ENCODE measurements at regions not wholly inside any gene's neighbourhood (a gene's known extent, or its start where the extent isn't known, plus 50 kb on each side); places are given as distances from the start of the nearest gene placed in this dataset.
"Not testable (repeated sequence)": the region's sequence is repeated elsewhere in the genome, so short reads cannot be mapped to it uniquely, and the experiment has no call there.

DNA sequence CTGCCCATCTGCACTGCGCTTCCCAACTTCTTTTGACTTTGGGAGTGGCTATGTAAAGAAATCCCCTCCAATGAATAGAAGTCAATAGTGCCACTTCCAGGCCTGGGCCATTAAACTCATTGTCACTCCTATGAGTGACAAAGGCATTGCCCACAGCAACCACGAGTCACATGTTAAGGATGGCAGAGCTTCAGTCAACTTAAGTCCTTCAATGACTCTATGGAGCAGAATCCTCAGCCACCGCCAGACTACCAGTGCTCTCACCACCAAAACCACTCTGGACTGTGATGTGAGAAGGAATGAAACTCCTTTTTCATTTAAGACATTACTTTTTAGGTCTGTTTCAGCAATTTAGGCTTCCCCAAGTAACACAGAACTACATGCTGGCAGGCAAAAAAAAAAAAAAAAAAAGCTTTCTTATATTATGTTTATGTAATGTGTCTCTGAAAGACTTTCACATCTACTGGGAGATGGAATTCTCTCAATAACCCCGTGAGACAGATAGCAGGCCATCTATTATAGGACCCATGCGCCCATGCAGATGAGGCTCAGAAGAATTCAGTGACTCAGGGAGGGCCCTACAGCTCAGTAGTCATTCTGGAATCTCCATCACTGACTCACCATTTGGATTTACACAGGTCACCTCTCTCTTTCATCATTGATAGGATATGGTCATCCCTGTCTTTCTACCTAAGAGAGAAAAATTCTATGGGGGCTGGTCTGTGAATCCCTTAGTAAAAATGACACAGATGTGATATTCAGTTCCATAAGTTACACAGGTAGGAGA is 180.5 kb downstream of the CEMIP2 start:
- DNase-seq, result peak; percentile 6

DNA sequence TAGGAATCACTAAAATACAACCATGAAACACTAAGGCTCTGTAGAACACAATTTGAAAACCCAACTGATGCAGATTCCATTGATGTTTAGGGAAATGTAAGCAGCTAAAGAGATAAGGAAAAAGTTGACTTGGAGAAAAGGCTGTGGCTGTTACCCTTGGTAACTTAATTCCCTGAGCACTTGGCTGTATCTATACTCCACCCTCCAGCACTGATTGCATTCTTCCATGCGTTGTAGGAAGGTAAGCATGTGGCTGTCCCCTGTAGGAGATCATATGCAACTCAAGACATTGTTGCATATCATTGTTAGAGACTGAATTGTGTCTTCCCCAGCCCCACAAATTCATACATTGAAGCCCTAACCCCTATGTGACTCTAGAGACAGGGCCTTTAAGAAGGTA is 184.5 kb downstream of the CEMIP2 start:
- DNase-seq, result no peak

DNA sequence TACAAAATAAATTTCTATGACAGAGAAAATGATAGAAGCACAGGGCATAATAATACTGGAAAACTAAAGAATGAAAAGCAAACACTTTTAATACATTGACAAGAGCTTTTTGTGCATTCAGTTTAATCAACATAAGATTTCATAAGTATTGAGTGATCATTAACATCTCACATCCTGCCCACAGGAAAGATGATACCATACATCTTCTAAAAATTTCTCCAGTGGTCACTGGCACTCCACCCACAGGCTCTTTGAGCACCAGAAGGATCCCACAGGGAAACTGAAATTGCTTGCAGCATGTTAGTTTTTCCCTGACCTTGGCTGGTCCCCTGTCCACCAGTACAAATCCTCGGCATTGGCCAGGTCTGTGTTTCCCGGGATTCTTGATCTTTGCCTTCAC is 186.0 kb downstream of the CEMIP2 start:
- DNase-seq, result no peak

DNA sequence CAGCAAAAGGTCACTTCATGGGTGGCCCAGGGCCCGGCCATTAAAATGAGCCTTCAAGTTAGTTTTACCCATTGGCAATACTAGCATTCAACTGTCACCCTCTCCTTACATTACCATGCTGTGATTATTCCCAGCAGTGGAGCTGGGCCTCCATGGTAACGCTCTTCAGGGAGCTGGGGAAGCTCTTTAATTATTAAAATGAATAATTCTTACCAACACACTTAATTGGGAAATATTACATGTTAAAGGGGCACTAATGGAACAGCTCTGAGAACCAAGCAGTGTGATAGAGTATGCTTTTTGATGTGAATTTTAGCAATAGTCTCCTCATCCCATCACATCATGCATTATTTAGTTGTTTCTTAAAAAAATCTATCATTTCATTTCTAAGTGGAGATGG is 187.2 kb downstream of the CEMIP2 start:
- DNase-seq, result no peak

DNA sequence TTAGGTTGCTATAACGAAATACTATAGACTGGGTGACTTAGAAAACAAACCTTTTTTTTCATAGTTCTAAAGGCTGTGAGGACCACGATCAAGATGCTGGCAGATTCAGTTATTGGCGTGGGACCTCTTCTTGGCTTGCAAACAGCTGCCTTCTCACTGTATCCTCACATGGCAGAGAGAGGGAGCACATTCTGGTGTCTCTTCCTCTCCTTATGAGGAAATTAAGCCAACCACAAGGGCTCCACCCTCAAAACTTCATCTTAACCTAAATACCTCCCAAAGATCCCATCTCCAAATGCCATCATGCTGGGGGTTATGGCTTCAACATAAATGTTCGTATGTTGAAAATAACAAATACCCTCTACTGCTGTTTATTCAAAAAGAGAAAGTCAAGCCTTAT is 197.1 kb downstream of the CEMIP2 start:
- no peak for DNase-seq

DNA sequence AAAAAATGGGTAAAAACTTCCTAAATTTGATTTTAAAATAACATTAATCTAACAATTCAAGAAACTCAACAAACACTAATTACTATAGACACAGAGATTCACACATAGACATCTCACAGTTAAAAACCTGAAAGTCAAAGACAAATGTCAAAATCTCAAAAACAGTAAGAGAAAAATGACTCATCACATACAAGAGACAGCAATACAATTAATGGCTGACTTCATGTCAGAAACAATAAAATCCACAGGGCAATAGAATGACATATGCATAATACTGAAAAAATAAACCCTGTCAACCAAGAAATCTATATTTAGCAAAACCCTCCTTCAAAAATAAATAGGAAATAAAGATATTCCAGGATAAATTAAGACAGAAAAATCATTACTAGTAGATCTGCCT is 200.4 kb downstream of the CEMIP2 start:
- DNase-seq, result no peak

DNA sequence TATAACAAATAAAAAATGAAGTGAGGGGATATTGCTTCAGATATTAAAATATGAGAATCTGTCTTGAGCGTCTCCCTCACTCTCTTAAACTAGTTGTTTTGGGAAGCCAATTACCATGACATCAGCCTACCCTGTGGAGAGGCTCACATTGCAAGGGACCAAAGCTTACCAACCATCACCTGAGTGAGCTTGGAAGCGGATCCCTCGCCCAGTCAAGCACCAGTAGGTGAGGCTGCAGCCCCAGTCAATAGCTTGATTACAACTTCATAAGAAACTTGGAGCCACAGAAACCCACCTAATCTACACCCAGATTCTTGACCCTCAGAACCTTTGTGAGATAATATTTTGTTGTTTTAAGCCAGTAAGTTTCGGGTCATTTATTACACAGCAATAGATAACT is 206.2 kb downstream of the CEMIP2 start:
- DNase-seq, result no peak

DNA sequence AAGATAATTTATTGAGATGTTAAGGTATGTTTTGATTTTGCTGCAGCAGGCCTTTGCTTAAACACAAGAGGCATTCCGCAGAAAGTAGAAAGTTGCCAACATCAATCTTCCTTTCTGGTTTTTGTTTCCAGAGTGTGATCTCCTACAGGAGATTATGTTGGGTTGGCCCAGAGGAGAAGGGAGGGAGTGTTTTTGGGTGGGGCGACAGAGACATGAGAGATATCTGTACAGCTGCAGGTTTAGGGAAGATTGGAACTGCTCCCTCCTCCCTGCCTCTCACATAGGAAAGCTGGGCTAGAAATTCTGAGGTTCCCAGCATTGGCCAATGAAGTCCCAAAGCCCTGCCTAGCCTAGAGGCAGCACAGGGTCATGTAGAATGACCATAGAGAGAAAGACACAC is 211.0 kb downstream of the CEMIP2 start:
- DNase-seq, result no peak

DNA sequence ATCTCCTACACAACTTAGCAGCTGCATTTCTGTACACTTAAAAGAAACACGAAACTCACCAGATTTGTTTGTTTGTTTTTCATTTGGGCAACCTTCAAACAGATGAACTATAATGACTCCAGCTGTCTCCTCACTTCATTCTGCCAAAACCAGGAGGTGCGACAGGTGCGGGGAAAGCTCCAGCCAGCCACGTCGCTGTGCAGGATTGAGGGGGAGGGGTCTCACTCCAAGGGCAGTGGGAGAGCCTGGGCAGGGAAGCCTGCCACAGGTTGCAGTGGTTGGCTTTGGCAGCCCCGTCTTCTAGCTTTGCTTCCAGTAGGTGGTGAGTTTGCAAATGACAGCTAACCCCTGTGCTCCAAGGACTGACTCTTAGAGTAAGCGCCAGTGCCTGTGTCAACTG is 215.8 kb downstream of the CEMIP2 start:
- no peak for DNase-seq

DNA sequence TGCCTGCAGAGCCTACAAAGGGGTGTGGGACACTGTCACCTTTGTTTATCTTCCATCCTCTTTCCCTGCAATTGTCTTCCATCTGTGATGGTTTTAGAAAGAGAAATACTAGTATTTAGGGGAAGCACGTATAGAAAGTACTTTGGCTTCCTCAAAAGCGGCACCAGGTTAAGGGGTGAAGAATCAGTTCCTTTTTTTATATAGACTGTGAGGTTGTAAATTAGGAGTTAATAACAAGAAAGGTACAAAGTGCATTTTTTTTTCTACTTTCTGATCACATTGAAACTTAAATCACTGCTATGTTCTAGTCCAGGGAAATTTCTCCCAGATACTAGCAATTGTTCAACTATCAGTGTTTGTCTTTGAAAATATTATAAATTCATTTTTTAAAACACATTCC is 219.3 kb downstream of the CEMIP2 start:
- no peak for DNase-seq

DNA sequence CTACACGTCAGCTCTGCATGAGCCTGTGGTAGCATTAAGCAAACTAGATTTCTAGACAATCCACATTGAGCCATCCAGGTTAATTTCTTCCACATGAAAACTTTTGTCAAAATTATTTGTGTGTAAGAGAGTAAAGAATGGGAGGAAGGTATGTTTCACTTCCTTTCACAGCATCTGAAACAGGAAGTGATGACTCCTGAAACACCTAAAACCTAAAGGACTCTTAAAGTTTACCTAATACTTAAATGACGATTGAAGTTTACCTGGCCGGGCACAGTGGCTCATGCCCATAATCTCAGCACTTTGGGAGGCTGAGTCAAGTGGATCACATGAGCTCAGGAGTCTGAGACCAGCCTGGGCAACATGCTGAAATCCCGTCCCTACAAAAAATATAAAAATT is 223.8 kb downstream of the CEMIP2 start:
- no peak for DNase-seq

DNA sequence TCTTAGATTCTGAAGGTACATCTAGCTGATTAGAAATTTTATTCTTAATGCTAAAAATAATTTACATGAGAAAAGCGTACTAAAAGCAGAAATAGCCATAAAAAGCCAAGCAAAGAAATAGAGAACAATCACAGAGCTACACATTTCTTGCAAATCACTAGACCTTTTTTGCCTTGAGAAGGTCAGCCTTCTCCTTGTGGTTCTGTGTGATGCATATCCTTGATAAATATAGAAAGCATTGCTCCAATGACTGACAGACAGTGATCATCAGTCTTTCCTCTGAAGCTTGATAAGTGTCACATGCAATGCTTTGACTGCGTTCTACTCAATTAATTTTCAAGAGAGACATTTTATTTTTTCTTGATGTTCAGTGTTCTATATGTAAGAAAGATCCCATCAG is 226.9 kb downstream of the CEMIP2 start:
- no peak for DNase-seq

DNA sequence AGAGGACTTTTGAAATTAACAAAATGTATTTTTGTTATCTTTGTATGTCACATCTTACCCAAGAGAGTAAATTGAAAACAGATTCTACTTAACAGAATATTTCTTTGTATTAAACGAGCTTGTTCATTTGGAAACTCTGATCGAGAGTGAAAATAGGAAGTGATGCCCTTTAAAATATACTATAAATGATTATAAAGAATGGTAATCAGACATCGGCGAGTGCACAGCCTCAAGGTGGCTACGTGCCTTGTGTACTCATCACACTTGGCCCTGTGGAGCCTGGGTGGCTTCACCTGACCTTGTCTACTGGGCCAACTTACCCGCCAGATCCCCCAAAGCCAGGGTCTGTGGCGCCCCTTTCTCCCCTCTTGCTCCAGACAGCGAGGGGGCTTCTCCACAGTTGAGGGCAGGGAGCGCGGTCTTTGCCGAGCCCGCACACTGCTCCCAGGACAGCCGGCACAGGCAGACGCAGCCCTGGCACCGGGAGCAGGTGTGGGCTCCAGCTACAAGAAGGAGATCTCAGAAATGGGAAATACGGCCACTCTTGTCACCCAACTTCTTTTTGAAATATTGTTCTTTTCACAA is 243.2 kb downstream of the CEMIP2 start:
- DNase-seq, result no peak

DNA sequence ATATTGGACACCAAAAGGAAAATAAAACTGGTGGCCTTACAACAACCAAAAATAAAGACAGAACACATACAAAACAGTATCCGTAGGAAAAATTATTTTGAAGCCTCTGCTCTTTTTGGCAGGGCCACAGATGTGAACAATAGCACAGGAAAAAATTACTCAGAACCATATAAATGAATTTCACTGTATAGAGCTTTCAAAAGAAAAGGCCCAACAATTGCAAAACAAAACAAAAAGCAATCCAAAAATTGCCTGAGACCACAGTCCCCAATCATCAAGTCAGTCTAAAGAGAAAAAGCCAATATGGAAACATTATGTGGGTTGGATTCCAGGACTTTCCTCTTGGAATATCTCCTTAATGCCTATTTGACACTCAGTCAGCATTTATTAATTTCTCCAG is 243.8 kb downstream of the CEMIP2 start:
- no peak for DNase-seq

DNA sequence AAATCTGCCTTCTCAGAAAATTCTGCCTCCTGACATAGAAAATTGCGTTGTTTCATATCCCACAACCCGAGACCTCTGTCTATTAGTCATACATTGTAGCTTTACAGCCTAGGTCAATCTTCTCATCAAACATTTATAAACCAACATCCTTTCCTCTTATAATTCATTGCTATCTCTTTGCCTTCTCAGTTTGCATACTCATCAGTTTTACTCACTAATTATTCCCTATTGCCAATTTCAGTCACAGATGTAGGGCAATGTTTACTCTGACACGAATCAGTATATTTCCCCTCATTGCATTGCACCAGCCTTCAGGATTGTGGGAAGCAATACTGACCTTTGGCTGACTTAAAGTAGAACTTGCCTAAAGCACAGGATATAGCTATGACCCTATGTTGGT is 247.2 kb downstream of the CEMIP2 start:
- no peak for DNase-seq

DNA sequence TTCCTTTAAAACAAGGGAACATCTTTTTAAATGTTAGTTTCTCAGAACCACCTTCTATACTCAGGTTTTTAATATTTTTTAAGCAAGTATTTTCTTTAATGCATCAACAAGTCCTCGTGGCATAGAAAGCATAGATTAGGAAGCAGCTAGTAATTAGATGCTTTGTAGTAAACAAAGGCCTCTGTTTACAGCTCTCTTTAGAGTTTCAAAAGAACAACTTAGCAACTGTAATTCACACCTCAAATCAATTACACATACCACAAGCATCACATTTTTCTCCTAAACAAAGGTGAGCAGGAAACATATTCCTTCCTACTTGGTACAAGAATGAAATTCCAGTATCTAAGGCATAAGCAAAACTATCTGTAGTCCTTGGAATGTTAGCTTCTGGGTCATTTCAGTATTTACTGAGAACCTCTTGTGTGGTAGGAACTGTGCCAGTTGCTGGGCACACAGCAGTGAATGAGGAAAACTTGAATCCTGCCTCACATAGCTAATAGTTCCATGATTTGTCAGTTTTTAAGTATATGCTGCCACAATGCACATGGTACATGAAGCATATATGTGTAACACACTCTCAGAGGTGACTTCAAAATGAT is 249.1 kb downstream of the CEMIP2 start:
- DNase-seq, result no peak

DNA sequence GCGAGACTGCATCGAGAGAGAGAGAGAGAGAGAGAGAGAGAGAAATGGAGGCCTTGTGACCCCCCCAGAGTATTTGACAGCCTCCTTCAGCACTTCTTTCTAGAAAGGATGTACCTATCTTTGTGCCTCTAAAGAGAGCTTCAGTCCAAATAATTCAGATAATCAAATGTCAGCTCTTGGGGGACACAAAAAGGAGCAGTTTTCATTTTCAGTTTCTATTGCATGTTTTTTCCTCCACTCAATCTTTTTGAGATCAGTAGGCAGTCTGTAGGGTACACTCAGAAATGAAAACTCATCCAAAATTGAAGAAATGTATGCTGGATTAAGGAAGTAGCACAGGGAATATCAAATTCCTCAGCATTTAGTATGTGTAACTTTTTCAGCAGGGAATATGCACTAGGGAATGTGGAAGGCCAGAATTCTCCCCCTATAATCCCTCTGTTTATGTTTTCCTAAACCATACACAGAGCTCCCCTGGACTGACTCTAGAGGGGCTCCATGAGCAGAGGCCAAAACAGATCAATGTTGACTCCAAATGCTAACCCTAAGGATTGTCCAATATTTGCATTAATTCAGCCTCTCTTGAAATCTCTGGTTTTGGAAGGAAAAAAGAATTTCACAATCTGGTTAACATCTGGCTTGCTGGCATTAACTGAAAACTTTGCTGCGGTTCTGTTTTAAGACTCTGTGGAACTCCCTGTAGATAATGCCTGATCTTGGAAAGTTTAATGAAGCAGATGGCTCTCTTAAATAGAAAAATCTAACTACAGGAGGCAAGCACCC is 250.1 kb downstream of the CEMIP2 start:
- no peak for DNase-seq

DNA sequence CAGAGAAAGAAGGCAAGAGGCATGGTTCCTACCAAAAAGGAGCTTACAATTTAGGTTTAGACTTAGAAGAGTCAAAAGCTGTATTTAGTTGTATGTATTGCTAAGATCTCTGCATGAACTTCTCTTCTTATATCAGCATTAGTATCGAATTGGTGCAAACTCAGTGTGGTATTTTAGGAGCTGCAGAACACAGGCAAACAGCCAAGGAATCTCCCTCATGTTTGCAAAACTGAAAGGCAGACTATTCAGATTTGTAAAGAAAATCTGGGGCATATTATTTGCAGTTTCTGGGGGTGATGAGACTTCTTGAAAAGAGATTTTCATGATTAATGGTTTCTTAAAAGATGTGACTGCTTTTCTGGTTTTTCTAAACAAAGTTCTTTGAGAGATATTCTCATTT is 252.7 kb downstream of the CEMIP2 start:
- DNase-seq, result no peak

DNA sequence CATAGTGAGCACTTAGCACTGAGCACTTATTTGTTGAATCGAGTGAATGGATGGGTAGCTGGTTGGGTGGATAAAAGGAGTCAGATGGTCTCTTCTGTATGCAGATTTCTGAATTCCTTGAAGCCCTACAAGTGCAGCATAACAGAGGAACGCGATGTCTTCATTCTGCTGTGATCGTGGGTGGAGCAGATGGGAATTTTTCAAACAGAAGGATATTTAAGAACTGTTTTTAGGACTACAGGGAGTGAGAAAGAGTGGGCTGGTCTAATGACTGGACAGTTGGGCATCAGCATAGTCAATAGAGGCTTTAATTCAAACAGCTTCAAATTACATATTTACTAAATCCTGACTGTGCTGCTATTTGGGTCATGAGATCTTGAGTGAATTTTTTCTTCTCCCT is 253.2 kb downstream of the CEMIP2 start:
- no peak for DNase-seq

DNA sequence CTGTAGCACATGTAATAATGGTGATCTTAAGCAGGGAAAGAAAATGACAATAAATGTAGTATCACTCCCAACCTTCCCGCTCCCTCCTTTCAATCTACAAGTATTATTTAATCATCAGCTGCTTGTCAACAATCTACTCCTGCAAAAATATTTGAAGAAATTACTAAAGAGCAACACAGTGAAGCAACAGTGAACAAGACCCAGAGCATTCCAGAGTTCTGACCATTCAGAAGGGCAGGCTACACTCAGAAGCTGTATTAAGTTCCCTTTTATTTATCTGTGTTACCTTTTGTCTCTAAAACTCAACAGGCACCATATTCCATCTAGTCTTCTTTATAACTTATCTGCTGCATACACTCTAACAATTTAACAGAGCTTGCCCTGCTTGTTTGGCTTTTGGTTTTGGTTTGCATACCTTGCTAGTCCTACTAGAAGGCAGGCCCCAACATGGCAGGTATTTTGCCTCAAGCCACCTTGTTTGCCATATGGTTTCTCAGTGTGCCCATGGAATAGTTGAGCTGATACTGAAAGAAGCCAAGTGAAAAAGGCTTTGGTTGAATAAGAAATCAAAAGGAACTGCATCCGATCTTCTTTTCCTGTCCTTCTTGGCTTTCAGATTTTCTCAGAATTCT is 253.9 kb downstream of the CEMIP2 start:
- no peak for DNase-seq

DNA sequence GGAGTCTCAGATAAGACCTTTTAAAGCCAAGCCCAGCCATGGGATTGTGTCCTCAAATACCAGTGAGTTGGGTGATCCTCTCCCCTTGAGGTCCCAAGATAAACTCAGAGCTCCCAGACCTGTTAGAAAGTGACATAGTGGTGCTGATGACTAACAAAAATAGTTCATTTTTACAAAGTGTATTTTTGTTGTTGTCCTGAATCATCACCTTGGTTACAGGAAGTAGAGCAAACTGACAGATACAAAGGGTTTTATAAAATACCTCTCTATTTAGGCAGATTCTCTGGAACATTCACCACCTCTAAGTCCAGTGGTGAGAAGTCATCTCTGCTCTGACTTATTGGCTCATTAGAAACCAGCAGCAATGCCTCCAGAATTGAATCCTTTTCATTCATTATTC is 259.3 kb downstream of the CEMIP2 start:
- no peak for DNase-seq

DNA sequence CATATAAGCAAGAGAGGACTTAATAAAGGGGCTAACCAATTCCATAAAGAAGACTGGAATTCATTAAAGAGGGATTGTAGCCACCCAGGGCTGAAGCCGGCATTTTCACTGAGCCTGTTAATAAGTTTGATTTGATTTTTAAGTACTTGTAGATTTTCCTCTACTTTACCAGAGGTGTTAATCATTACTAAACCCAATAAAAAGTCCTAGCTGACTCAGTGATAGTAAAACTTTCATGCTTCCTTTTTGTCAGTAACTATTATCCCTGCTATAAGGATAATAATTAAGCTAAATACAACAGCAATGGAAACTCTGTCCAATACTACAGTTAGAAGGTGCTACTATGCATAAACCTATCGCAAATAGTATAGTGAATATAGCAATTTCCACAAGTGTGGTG is 260.2 kb downstream of the CEMIP2 start:
- not testable (repeated sequence) for DNase-seq

DNA sequence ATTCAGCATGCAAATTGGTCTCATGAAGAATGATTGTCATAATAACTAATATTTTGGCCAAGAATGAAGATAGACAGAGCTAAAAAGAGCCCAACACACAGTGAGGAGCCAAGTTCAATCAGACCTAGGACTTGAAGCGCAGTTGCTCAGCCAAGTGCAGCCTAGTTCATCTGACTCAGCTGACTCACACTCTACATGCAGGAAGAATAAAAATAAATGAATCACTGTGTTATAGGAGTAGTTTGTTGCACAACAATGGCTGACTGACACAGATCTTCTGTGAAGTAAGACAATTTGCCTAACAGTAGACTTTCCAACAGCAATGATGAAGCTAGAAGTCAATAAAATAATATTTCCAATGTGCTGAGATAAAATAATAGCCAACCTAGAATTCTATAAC is 261.5 kb downstream of the CEMIP2 start:
- no peak for DNase-seq
